Fibroblast of lung (primary cell): ENCODE measurements at regions not wholly inside any gene's neighbourhood (a gene's known extent, or its start where the extent isn't known, plus 50 kb on each side); places are given as distances from the start of the nearest gene placed in this dataset.

Experiments used
- DNase-seq, 2 donors: peaks; one replicate each; pipeline versions ENCODE4 v3.0.0 to v3.0.0-alpha.2; 2010; ENCODE audit warnings: low read depth in 2 of 2
- H2AFZ ChIP-seq: 2 replicates; pipeline ENCODE4 v1.5.1; 2012; ENCODE audit warnings: low read length, control low read depth, inconsistent platforms
- H3K27ac ChIP-seq: 2 replicates; pipeline ENCODE4 v1.5.1; 2011; ENCODE audit warnings: low read length, control low read depth; ENCODE audit not compliant: insufficient read depth
- H3K27me3 ChIP-seq: 2 replicates; pipeline ENCODE4 v1.5.1; 2011; ENCODE audit warnings: mild to moderate bottlenecking, low read length; ENCODE audit not compliant: control insufficient read depth, insufficient read depth
- H3K36me3 ChIP-seq: 2 replicates; pipeline ENCODE4 v1.5.1; 2011; ENCODE audit warnings: low read length; ENCODE audit not compliant: control insufficient read depth, insufficient read depth
- H3K4me1 ChIP-seq: 2 replicates; pipeline ENCODE4 v1.5.1; 2011; ENCODE audit warnings: low read length; ENCODE audit not compliant: control insufficient read depth, insufficient read depth; ENCODE audit errors: extremely low read depth
- H3K4me2 ChIP-seq: 2 replicates; pipeline ENCODE4 v1.5.1; 2011; ENCODE audit warnings: low read length, control low read depth; ENCODE audit not compliant: insufficient read depth; ENCODE audit errors: extremely low read depth
- H3K4me3 ChIP-seq, 4 experiments: fragments of 200-600 bp in 1 of 4; sonication (generic) in 1 of 4; replicated peaks in 1 of 4; 2 replicates each; pipeline ENCODE4 v1.5.1; 2011 to 2016; ENCODE audit warnings: low read length in 4 of 4, low read depth in 3 of 4, mild to moderate bottlenecking in 3 of 4, control low read depth in 2 of 4, inconsistent platforms in 1 of 4, mixed read lengths in 1 of 4; ENCODE audit not compliant: insufficient read depth in 1 of 4; ENCODE audit errors: control extremely low read depth in 1 of 4
- H3K79me2 ChIP-seq: 2 replicates; pipeline ENCODE4 v1.5.1; 2012; ENCODE audit warnings: mild to moderate bottlenecking, low read length, inconsistent platforms; ENCODE audit not compliant: control insufficient read depth, insufficient read depth
- H3K9ac ChIP-seq: 2 replicates; pipeline ENCODE4 v1.5.1; 2011; ENCODE audit warnings: mild to moderate bottlenecking, low read length, control low read depth; ENCODE audit not compliant: insufficient read depth
- H3K9me3 ChIP-seq: 2 replicates; pipeline ENCODE4 v1.5.1; 2012; ENCODE audit warnings: low read depth, low read length; ENCODE audit not compliant: control insufficient read depth, insufficient read depth
- H4K20me1 ChIP-seq: 2 replicates; pipeline ENCODE4 v1.5.1; 2011; ENCODE audit warnings: low read length; ENCODE audit not compliant: control insufficient read depth, insufficient read depth; ENCODE audit errors: extremely low read depth
- CTCF ChIP-seq, 2 donors: IDR thresholded peaks in 1 of 2; conservative IDR thresholded peaks in 1 of 2; 1 replicate in 1 of 2; 2 replicates in 1 of 2; pipeline ENCODE4 v1.5.1; 2011 to 2012; ENCODE audit warnings: low read length in 2 of 2, control low read depth in 1 of 2, inconsistent platforms in 1 of 2, low read depth in 1 of 2, mild to moderate bottlenecking in 1 of 2
- EZH2 ChIP-seq: IDR thresholded peaks from 2 replicates; pipeline ENCODE4 v1.5.1; 2012; ENCODE audit warnings: low read length, control low read depth, mild to moderate bottlenecking; ENCODE audit errors: missing control alignments

- no peak for DNase-seq
- H4K20me1 ChIP-seq = no peaks in the 10 kb centered on the region
- no peak overlapping the region for H3K27ac ChIP-seq
- H3K36me3 ChIP-seq = no peaks in the 10 kb centered on the region
- H3K4me3 ChIP-seq = no peak overlapping the region
- no peaks in the 10 kb centered on the region for H3K79me2 ChIP-seq
- TF ChIP-seq CTCF (conservative IDR thresholded peaks at IDR 0.05 in 1 of 2, IDR thresholded peaks at IDR 0.05 in 1 of 2; ENCODE audit: low read depth in 1 of 2, low read length in 2 of 2) (no peak), EZH2 (no peak)
- no peak overlapping the region for H2AFZ ChIP-seq
- no peaks in the 10 kb centered on the region for H3K27me3 ChIP-seq
- H3K4me2 ChIP-seq = no peak overlapping the region
- H3K9me3 ChIP-seq = no peaks in the 10 kb centered on the region
- no peaks in the 10 kb centered on the region for H3K4me1 ChIP-seq
- no peak overlapping the region for H3K9ac ChIP-seq
Measured at GRCh38 chr18:66995270-66995669, 391.4 kb upstream of the CDH19 start.

GRCh38 chr18:66994790-66995189, 390.9 kb upstream of the CDH19 start:
- Histone ChIP-seq H3K9ac (no peak overlapping the region), H3K4me1 (no peaks in the 10 kb centered on the region), H3K36me3 (no peaks in the 10 kb centered on the region), H3K4me3 (no peak overlapping the region), H3K9me3 (no peaks in the 10 kb centered on the region), H3K27me3 (no peaks in the 10 kb centered on the region), H3K4me2 (no peak overlapping the region), H3K27ac (no peak overlapping the region), H4K20me1 (no peaks in the 10 kb centered on the region), H3K79me2 (no peaks in the 10 kb centered on the region), H2AFZ (no peak overlapping the region)
- no peak for DNase-seq
- no peak for TF ChIP-seq EZH2
- TF ChIP-seq CTCF (conservative IDR thresholded peaks at IDR 0.05 in 1 of 2, IDR thresholded peaks at IDR 0.05 in 1 of 2; ENCODE audit: low read depth in 1 of 2, low read length in 2 of 2) = no peak

GRCh38 chr18:66993492-66993891, 389.6 kb upstream of the CDH19 start:
- TF ChIP-seq CTCF (conservative IDR thresholded peaks at IDR 0.05 in 1 of 2, IDR thresholded peaks at IDR 0.05 in 1 of 2; ENCODE audit: low read depth in 1 of 2, low read length in 2 of 2) (no peak), EZH2 (no peak)
- no peaks in the 10 kb centered on the region for H4K20me1 ChIP-seq
- H3K4me3 ChIP-seq = no peak overlapping the region
- no peaks in the 10 kb centered on the region for H3K4me1 ChIP-seq
- H3K4me2 ChIP-seq = no peak overlapping the region
- H3K79me2 ChIP-seq = no peaks in the 10 kb centered on the region
- no peak overlapping the region for H3K9ac ChIP-seq
- peak in 1 of 2 donors; percentile 8 for DNase-seq
- H3K27ac ChIP-seq = no peak overlapping the region
- H3K27me3 ChIP-seq = no peaks in the 10 kb centered on the region
- H2AFZ ChIP-seq = no peak overlapping the region
- H3K9me3 ChIP-seq = no peaks in the 10 kb centered on the region
- H3K36me3 ChIP-seq = no peaks in the 10 kb centered on the region
